GM23338 (cell line): ENCODE measurements at regions not wholly inside any gene's neighbourhood (a gene's known extent, or its start where the extent isn't known, plus 50 kb on each side); places are given as distances from the start of the nearest gene placed in this dataset.

Experiments
- ATAC-seq: fragments of 200-7000 bp; cut with Tn5 transposase; 3 replicates; pipeline ENCODE4 v1.9.1; 2020
- DNase-seq: peaks from one replicate; pipeline ENCODE4 v3.0.0-alpha.2; 2015; ENCODE audit warnings: low spot score
- H2AFZ ChIP-seq: fragments of 200-600 bp; sonication (generic); 2 replicates; pipeline ENCODE4 v1.8.0; 2016; ENCODE audit warnings: antibody characterized with exemption, mild to moderate bottlenecking, moderate library complexity
- H3F3A ChIP-seq: fragments of 200-600 bp; sonication (generic); replicated peaks from 2 replicates; pipeline ENCODE4 v1.8.0; 2017; ENCODE audit warnings: antibody characterized with exemption, mixed run types, low read depth
- H3K27ac ChIP-seq: fragments of 200-600 bp; sonication (generic); 2 replicates; pipeline ENCODE4 v1.6.1; 2016; ENCODE audit warnings: low read depth
- H3K27me3 ChIP-seq: fragments of 200-600 bp; sonication (generic); 2 replicates; pipeline ENCODE4 v1.8.0; 2016; ENCODE audit warnings: mild to moderate bottlenecking, mixed run types, moderate library complexity; ENCODE audit not compliant: insufficient read depth
- H3K36me3 ChIP-seq: fragments of 200-600 bp; sonication (generic); 2 replicates; pipeline ENCODE4 v1.8.0; 2016; ENCODE audit warnings: mild to moderate bottlenecking; ENCODE audit not compliant: insufficient read depth
- H3K4me1 ChIP-seq: fragments of 200-600 bp; sonication (generic); 2 replicates; pipeline ENCODE4 v1.8.0; 2016; ENCODE audit warnings: mild to moderate bottlenecking, moderate library complexity; ENCODE audit not compliant: insufficient read depth
- H3K4me2 ChIP-seq: fragments of 200-600 bp; sonication (generic); 2 replicates; pipeline ENCODE4 v1.7.1; 2017; ENCODE audit warnings: mixed run types
- H3K4me3 ChIP-seq: fragments of 200-600 bp; sonication (generic); 2 replicates; pipeline ENCODE4 v1.6.1; 2016; ENCODE audit warnings: mixed run types
- H3K79me2 ChIP-seq: fragments of 200-600 bp; sonication (generic); replicated peaks from 2 replicates; pipeline ENCODE4 v1.8.0; 2017; ENCODE audit warnings: mild to moderate bottlenecking; ENCODE audit not compliant: insufficient read depth
- H3K9me2 ChIP-seq: fragments of 200-600 bp; sonication (generic); 2 replicates; pipeline ENCODE4 v1.8.0; 2017; ENCODE audit not compliant: insufficient read depth
- H4K20me1 ChIP-seq: fragments of 200-600 bp; sonication (generic); replicated peaks from 2 replicates; pipeline ENCODE4 v1.8.0; 2017; ENCODE audit warnings: mild to moderate bottlenecking; ENCODE audit not compliant: insufficient read depth
- H3K27ac Mint-ChIP-seq: 2 replicates; pipeline ENCODE4 v1.8.0; 2020; ENCODE audit warnings: inconsistent platforms, mild to moderate bottlenecking, moderate library complexity, mixed read lengths
- H3K27me3 Mint-ChIP-seq: 3 replicates; pipeline ENCODE4 v1.8.0; 2022; ENCODE audit warnings: low read depth, mild to moderate bottlenecking, moderate library complexity, mixed read lengths, inconsistent platforms; ENCODE audit not compliant: insufficient read depth, poor library complexity
- H3K36me3 Mint-ChIP-seq: 3 replicates; pipeline ENCODE4 v1.8.0; 2021; ENCODE audit warnings: low read depth, mild to moderate bottlenecking, inconsistent platforms, moderate library complexity, mixed read lengths
- H3K4me1 Mint-ChIP-seq: 3 replicates; pipeline ENCODE4 v1.8.0; 2020; ENCODE audit warnings: mild to moderate bottlenecking, inconsistent platforms, mixed read lengths
- H3K4me3 Mint-ChIP-seq: 3 replicates; pipeline ENCODE4 v1.8.0; 2021; ENCODE audit warnings: moderate library complexity, mild to moderate bottlenecking, inconsistent platforms, mixed read lengths
- H3K9me3 Mint-ChIP-seq: 3 replicates; pipeline ENCODE4 v1.8.0; 2020; ENCODE audit warnings: moderate library complexity, mild to moderate bottlenecking, inconsistent platforms, mixed read lengths
- CREB1 ChIP-seq: fragments of 250-450 bp; sonication (Bioruptor Pico); IDR thresholded peaks from 2 replicates; pipeline ENCODE4 v1.5.0; 2020; ENCODE audit warnings: low read depth, mild to moderate bottlenecking, moderate library complexity
- EZH2 ChIP-seq: fragments of 200-600 bp; sonication (generic); IDR thresholded peaks from one replicate; pipeline ENCODE4 v1.8.0; 2017; ENCODE audit warnings: antibody characterized with exemption, mild to moderate bottlenecking, low read depth; ENCODE audit not compliant: unreplicated experiment
- EZH2phosphoT487 ChIP-seq: fragments of 200-600 bp; sonication (generic); IDR thresholded peaks from one replicate; pipeline ENCODE4 v1.8.1; 2018; ENCODE audit warnings: antibody characterized with exemption; ENCODE audit not compliant: unreplicated experiment
- JUNB ChIP-seq: IDR thresholded peaks from one replicate; pipeline ENCODE4 v1.6.1; 2016; ENCODE audit warnings: antibody characterized with exemption; ENCODE audit not compliant: unreplicated experiment
- NANOG ChIP-seq: IDR thresholded peaks from 2 replicates; pipeline ENCODE4 v1.6.1; 2016; ENCODE audit warnings: antibody characterized with exemption, borderline replicate concordance
- POLR2AphosphoS5 ChIP-seq: IDR thresholded peaks from 2 replicates; pipeline ENCODE4 v1.6.1; 2016; ENCODE audit warnings: antibody characterized with exemption, low read depth
- STAT1 ChIP-seq: IDR thresholded peaks from one replicate; pipeline ENCODE4 v1.6.1; 2016; ENCODE audit warnings: antibody characterized with exemption; ENCODE audit not compliant: unreplicated experiment
- ZNF114 ChIP-seq: fragments of 250-450 bp; sonication (Bioruptor Pico); IDR thresholded peaks from 2 replicates; pipeline ENCODE4 v1.5.0; 2020; ENCODE audit warnings: mild to moderate bottlenecking, moderate library complexity
- ZNF331 ChIP-seq: fragments of 250-450 bp; sonication (Bioruptor Pico); IDR thresholded peaks from 2 replicates; pipeline ENCODE4 v1.5.0; 2020; ENCODE audit warnings: low read depth, mild to moderate bottlenecking, moderate library complexity
- TF ChIP-seq, protein P1 (sequence below): IDR thresholded peaks from one replicate; pipeline ENCODE4 v1.6.1; 2018; ENCODE audit warnings: antibody characterized with exemption; ENCODE audit not compliant: unreplicated experiment
- TF ChIP-seq, protein P2 (sequence below): fragments of 250-450 bp; sonication (Bioruptor Pico); IDR thresholded peaks from 2 replicates; pipeline ENCODE4 v1.5.0; 2020; ENCODE audit warnings: mild to moderate bottlenecking, moderate library complexity
- TF ChIP-seq, protein P3 (sequence below): IDR thresholded peaks from 2 replicates; pipeline ENCODE4 v1.6.1; 2016; ENCODE audit warnings: antibody characterized with exemption
- TF ChIP-seq, protein P4 (sequence below), 2 experiments: fragments of 200-600 bp in 1 of 2; sonication (generic) in 1 of 2; conservative IDR thresholded peaks; 2 replicates each; pipeline versions ENCODE4 v1.5.1 to v1.6.1; 2016 to 2017; ENCODE audit warnings: antibody characterized with exemption in 2 of 2, low read depth in 2 of 2, mild to moderate bottlenecking in 2 of 2, moderate library complexity in 1 of 2

DNA sequence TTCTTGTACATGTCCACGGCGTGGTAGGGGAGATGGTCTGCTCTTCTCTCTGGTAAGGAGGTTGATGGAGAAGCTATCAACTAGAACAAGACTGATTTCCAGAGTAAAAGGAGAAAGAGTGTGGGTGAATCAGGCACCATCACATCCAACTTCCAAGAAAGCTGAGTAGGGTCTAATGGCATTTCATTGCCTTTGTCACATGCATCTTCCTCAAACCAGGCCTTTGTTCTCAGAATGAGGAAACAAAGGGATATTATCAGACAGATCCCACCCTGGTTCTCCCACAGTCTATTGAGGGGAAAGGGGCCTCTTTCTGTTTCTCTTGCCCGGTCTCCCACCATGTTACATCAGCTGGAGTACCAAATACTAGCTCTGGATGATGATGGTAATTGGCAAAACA is 160.2 kb upstream of the RBPJ start:
- peaks cover 6% of the 10 kb centered on the region; the same call in 1 of the 2 replicates for H3K4me1 ChIP-seq
- peaks cover 3% of the 10 kb centered on the region; the same call in 1 of the 2 replicates for H3K9me2 ChIP-seq
- H4K20me1 ChIP-seq: no peaks in the 10 kb centered on the region
- no peak overlapping the region for H2AFZ ChIP-seq
- no peak overlapping the region for H3K27ac ChIP-seq
- no peaks in the 10 kb centered on the region for H3K79me2 ChIP-seq
- Mint-ChIP-seq H3K4me3 (no peak overlapping the region), H3K27ac (no peak overlapping the region), H3K4me1 (peaks cover 8% of the 10 kb centered on the region), H3K27me3 (peaks cover 6% of the 10 kb centered on the region), H3K9me3 (no peaks in the 10 kb centered on the region), H3K36me3 (no peaks in the 10 kb centered on the region; the same call in 2 of the 3 replicates)
- no peak for DNase-seq
- TF ChIP-seq JUNB (no peak), CREB1 (CRISPR knock-in tag) (no peak), STAT1 (no peak), ZNF114 (CRISPR knock-in tag) (no peak), ZNF331 (CRISPR knock-in tag) (no peak), EZH2 (no peak), EZH2phosphoT487 (no peak), POLR2AphosphoS5 (no peak), NANOG (no peak)
- TF ChIP-seq, protein P1, sequence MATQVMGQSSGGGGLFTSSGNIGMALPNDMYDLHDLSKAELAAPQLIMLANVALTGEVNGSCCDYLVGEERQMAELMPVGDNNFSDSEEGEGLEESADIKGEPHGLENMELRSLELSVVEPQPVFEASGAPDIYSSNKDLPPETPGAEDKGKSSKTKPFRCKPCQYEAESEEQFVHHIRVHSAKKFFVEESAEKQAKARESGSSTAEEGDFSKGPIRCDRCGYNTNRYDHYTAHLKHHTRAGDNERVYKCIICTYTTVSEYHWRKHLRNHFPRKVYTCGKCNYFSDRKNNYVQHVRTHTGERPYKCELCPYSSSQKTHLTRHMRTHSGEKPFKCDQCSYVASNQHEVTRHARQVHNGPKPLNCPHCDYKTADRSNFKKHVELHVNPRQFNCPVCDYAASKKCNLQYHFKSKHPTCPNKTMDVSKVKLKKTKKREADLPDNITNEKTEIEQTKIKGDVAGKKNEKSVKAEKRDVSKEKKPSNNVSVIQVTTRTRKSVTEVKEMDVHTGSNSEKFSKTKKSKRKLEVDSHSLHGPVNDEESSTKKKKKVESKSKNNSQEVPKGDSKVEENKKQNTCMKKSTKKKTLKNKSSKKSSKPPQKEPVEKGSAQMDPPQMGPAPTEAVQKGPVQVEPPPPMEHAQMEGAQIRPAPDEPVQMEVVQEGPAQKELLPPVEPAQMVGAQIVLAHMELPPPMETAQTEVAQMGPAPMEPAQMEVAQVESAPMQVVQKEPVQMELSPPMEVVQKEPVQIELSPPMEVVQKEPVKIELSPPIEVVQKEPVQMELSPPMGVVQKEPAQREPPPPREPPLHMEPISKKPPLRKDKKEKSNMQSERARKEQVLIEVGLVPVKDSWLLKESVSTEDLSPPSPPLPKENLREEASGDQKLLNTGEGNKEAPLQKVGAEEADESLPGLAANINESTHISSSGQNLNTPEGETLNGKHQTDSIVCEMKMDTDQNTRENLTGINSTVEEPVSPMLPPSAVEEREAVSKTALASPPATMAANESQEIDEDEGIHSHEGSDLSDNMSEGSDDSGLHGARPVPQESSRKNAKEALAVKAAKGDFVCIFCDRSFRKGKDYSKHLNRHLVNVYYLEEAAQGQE: no peak
- TF ChIP-seq, protein P2, sequence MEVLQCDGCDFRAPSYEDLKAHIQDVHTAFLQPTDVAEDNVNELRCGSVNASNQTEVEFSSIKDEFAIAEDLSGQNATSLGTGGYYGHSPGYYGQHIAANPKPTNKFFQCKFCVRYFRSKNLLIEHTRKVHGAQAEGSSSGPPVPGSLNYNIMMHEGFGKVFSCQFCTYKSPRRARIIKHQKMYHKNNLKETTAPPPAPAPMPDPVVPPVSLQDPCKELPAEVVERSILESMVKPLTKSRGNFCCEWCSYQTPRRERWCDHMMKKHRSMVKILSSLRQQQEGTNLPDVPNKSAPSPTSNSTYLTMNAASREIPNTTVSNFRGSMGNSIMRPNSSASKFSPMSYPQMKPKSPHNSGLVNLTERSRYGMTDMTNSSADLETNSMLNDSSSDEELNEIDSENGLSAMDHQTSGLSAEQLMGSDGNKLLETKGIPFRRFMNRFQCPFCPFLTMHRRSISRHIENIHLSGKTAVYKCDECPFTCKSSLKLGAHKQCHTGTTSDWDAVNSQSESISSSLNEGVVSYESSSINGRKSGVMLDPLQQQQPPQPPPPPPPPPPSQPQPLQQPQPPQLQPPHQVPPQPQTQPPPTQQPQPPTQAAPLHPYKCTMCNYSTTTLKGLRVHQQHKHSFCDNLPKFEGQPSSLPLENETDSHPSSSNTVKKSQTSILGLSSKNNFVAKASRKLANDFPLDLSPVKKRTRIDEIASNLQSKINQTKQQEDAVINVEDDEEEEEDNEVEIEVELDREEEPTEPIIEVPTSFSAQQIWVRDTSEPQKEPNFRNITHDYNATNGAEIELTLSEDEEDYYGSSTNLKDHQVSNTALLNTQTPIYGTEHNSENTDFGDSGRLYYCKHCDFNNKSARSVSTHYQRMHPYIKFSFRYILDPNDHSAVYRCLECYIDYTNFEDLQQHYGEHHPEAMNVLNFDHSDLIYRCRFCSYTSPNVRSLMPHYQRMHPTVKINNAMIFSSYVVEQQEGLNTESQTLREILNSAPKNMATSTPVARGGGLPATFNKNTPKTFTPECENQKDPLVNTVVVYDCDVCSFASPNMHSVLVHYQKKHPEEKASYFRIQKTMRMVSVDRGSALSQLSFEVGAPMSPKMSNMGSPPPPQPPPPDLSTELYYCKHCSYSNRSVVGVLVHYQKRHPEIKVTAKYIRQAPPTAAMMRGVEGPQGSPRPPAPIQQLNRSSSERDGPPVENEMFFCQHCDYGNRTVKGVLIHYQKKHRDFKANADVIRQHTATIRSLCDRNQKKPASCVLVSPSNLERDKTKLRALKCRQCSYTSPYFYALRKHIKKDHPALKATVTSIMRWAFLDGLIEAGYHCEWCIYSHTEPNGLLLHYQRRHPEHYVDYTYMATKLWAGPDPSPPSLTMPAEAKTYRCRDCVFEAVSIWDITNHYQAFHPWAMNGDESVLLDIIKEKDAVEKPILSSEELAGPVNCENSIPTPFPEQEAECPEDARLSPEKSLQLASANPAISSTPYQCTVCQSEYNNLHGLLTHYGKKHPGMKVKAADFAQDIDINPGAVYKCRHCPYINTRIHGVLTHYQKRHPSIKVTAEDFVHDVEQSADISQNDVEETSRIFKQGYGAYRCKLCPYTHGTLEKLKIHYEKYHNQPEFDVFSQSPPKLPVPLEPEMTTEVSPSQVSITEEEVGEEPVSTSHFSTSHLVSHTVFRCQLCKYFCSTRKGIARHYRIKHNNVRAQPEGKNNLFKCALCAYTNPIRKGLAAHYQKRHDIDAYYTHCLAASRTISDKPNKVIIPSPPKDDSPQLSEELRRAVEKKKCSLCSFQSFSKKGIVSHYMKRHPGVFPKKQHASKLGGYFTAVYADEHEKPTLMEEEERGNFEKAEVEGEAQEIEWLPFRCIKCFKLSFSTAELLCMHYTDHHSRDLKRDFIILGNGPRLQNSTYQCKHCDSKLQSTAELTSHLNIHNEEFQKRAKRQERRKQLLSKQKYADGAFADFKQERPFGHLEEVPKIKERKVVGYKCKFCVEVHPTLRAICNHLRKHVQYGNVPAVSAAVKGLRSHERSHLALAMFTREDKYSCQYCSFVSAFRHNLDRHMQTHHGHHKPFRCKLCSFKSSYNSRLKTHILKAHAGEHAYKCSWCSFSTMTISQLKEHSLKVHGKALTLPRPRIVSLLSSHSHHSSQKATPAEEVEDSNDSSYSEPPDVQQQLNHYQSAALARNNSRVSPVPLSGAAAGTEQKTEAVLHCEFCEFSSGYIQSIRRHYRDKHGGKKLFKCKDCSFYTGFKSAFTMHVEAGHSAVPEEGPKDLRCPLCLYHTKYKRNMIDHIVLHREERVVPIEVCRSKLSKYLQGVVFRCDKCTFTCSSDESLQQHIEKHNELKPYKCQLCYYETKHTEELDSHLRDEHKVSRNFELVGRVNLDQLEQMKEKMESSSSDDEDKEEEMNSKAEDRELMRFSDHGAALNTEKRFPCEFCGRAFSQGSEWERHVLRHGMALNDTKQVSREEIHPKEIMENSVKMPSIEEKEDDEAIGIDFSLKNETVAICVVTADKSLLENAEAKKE (CRISPR knock-in tag): no peak
- TF ChIP-seq, protein P3, sequence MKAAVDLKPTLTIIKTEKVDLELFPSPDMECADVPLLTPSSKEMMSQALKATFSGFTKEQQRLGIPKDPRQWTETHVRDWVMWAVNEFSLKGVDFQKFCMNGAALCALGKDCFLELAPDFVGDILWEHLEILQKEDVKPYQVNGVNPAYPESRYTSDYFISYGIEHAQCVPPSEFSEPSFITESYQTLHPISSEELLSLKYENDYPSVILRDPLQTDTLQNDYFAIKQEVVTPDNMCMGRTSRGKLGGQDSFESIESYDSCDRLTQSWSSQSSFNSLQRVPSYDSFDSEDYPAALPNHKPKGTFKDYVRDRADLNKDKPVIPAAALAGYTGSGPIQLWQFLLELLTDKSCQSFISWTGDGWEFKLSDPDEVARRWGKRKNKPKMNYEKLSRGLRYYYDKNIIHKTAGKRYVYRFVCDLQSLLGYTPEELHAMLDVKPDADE: no peak
- TF ChIP-seq, protein P4, sequence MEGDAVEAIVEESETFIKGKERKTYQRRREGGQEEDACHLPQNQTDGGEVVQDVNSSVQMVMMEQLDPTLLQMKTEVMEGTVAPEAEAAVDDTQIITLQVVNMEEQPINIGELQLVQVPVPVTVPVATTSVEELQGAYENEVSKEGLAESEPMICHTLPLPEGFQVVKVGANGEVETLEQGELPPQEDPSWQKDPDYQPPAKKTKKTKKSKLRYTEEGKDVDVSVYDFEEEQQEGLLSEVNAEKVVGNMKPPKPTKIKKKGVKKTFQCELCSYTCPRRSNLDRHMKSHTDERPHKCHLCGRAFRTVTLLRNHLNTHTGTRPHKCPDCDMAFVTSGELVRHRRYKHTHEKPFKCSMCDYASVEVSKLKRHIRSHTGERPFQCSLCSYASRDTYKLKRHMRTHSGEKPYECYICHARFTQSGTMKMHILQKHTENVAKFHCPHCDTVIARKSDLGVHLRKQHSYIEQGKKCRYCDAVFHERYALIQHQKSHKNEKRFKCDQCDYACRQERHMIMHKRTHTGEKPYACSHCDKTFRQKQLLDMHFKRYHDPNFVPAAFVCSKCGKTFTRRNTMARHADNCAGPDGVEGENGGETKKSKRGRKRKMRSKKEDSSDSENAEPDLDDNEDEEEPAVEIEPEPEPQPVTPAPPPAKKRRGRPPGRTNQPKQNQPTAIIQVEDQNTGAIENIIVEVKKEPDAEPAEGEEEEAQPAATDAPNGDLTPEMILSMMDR (conservative IDR thresholded peaks at IDR 0.05; ENCODE audit: low read depth in 2 of 2): no peak
- H3K4me2 ChIP-seq: no peak overlapping the region
- no peak for ATAC-seq
- no peaks in the 10 kb centered on the region for H3K27me3 ChIP-seq
- no peak overlapping the region for H3K4me3 ChIP-seq
- no peaks in the 10 kb centered on the region for H3F3A ChIP-seq
- H3K36me3 ChIP-seq: no peaks in the 10 kb centered on the region
